ENCODE measurements at regions not wholly inside any gene's neighbourhood (a gene's known extent, or its start where the extent isn't known, plus 50 kb on each side); places are given as distances from the start of the nearest gene placed in this dataset.

- Histone ChIP-seq H3K27me3 (no peaks in the 10 kb centered on the region), H3K4me3 (no peak overlapping the region), H3K4me1 (no peaks in the 10 kb centered on the region), H3K36me3 (peaks cover 0 to 31% (median 0%) of the 10 kb centered on the region in 3 donors), H3K27ac (no peak overlapping the region), H3K9me3 (no peaks in the 10 kb centered on the region)
- no peak for DNase-seq
- no peak for TF ChIP-seq CTCF (IDR thresholded peaks at IDR 0.05)
- TF ChIP-seq POLR2A (IDR thresholded peaks at IDR 0.05) = no peak
Observed at GRCh38 chr20:3328501-3328900, 79.0 kb downstream of the DNAAF9 start.

- no peak overlapping the region for H3K27ac ChIP-seq
- no peak overlapping the region for H3K4me3 ChIP-seq
- H3K36me3 ChIP-seq = peaks cover 0 to 37% (median 0%) of the 10 kb centered on the region in 3 donors
- TF ChIP-seq CTCF (IDR thresholded peaks at IDR 0.05) (no peak), POLR2A (IDR thresholded peaks at IDR 0.05) (no peak)
- no peaks in the 10 kb centered on the region for H3K9me3 ChIP-seq
- no peak for DNase-seq
- H3K4me1 ChIP-seq = no peaks in the 10 kb centered on the region
- no peaks in the 10 kb centered on the region for H3K27me3 ChIP-seq
Observed at GRCh38 chr20:3326779-3327521, 80.5 kb downstream of the DNAAF9 start.

GRCh38 chr20:3325864-3326263, 81.6 kb downstream of the DNAAF9 start:
- no peak for TF ChIP-seq POLR2A (IDR thresholded peaks at IDR 0.05)
- TF ChIP-seq CTCF (IDR thresholded peaks at IDR 0.05) = no peak
- DNase-seq = no peak
- H3K4me3 ChIP-seq = no peak overlapping the region
- no peak overlapping the region for H3K27ac ChIP-seq
- H3K27me3 ChIP-seq = no peaks in the 10 kb centered on the region
- no peaks in the 10 kb centered on the region for H3K9me3 ChIP-seq
- H3K4me1 ChIP-seq = no peaks in the 10 kb centered on the region
- H3K36me3 ChIP-seq = peaks cover 0 to 34% (median 0%) of the 10 kb centered on the region in 3 donors

- Histone ChIP-seq H3K4me3 (no peak overlapping the region), H3K27ac (no peak overlapping the region), H3K27me3 (no peaks in the 10 kb centered on the region), H3K9me3 (no peaks in the 10 kb centered on the region), H3K4me1 (no peaks in the 10 kb centered on the region), H3K36me3 (peaks cover 0 to 31% (median 0%) of the 10 kb centered on the region in 3 donors)
- DNase-seq = no peak
- TF ChIP-seq CTCF (IDR thresholded peaks at IDR 0.05) (no peak), POLR2A (IDR thresholded peaks at IDR 0.05) (no peak)
Observed at GRCh38 chr20:3323398-3323797, 84.1 kb downstream of the DNAAF9 start.

GRCh38 chr20:3318226-3318884, 79.4 kb upstream of the SLC4A11 start:
- TF ChIP-seq CTCF (IDR thresholded peaks at IDR 0.05) (no peak), POLR2A (IDR thresholded peaks at IDR 0.05) (no peak)
- no peaks in the 10 kb centered on the region for H3K9me3 ChIP-seq
- no peak overlapping the region for H3K27ac ChIP-seq
- H3K4me1 ChIP-seq = no peaks in the 10 kb centered on the region
- DNase-seq = no peak
- H3K27me3 ChIP-seq = no peaks in the 10 kb centered on the region
- no peak overlapping the region for H3K4me3 ChIP-seq
- H3K36me3 ChIP-seq = peaks cover 0 to 34% (median 2%) of the 10 kb centered on the region in 3 donors

All from Peyer's patch (tissue), 4 donors.